ENCODE measurements at regions not wholly inside any gene's neighbourhood (a gene's known extent, or its start where the extent isn't known, plus 50 kb on each side); places are given as distances from the start of the nearest gene placed in this dataset.

- Histone ChIP-seq H3K4me1 (ENCODE audit: control insufficient read depth, insufficient read depth, low read depth, low read length) (no peaks in the 10 kb centered on the region), H3K36me3 (ENCODE audit: control insufficient read depth in 1 of 2, insufficient read depth in 2 of 2, low read depth in 1 of 2, low read length in 2 of 2) (no peaks in the 10 kb centered on the region), H3K27me3 (ENCODE audit: control insufficient read depth in 1 of 2, insufficient read depth in 1 of 2, low read length in 2 of 2) (peaks cover 0 to 3% of the 10 kb centered on the region in 2 experiments), H3K9me3 (ENCODE audit: control insufficient read depth, low read length) (no peaks in the 10 kb centered on the region), H3K23ac (ENCODE audit: low read length in 2 of 2) (no peak overlapping the region), H2BK12ac (ENCODE audit: low read length in 2 of 2) (no peak overlapping the region), H3K18ac (ENCODE audit: low read depth in 1 of 2, low read length in 2 of 2) (no peak overlapping the region), H2AFZ (ENCODE audit: low read depth, low read length) (no peak overlapping the region), H2BK5ac (ENCODE audit: low read depth, low read length, poor library complexity, severe bottlenecking) (no peak overlapping the region), H3K9ac (ENCODE audit: low read length) (no peak overlapping the region), H2BK15ac (ENCODE audit: low read depth, poor library complexity, severe bottlenecking) (no peak overlapping the region), H4K91ac (ENCODE audit: low read length) (no peak overlapping the region), H3K79me1 (replicated peaks; ENCODE audit: low read length, poor library complexity, severe bottlenecking) (no peaks in the 10 kb centered on the region), H3K4me2 (ENCODE audit: low read length, poor library complexity, severe bottlenecking) (no peak overlapping the region), H3K4ac (ENCODE audit: low read depth in 1 of 2, low read length in 2 of 2) (no peak overlapping the region), H3K14ac (ENCODE audit: low read length in 2 of 2) (no peak overlapping the region), H2BK120ac (ENCODE audit: low read depth, low read length) (no peak overlapping the region), H3K4me3 (ENCODE audit: insufficient read depth in 1 of 2, low read depth in 1 of 2, low read length in 2 of 2) (no peak overlapping the region), H3K27ac (ENCODE audit: low read length, poor library complexity, severe bottlenecking) (no peak overlapping the region), H2AK5ac (ENCODE audit: low read length, severe bottlenecking) (no peak overlapping the region), H4K8ac (ENCODE audit: low read length) (no peak overlapping the region)
- WGBS, result 61% methylated on average over 3 of the region's 5 CpGs
- DNase-seq, result no peak
These were observed 83.1 kb upstream of the PLCL2 start for GRCh38 chr3:16801698-16802097.

GRCh38 chr3:16802389-16802788 is 82.4 kb upstream of the PLCL2 start:
- no peak for DNase-seq
- no peaks in the 10 kb centered on the region for H3K36me3 ChIP-seq (ENCODE audit: control insufficient read depth in 1 of 2, insufficient read depth in 2 of 2, low read depth in 1 of 2, low read length in 2 of 2)
- no peak overlapping the region for H2AK5ac ChIP-seq (ENCODE audit: low read length, severe bottlenecking)
- no peak overlapping the region for H3K23ac ChIP-seq (ENCODE audit: low read length in 2 of 2)
- H4K8ac ChIP-seq (ENCODE audit: low read length), result no peak overlapping the region
- no peak overlapping the region for H3K27ac ChIP-seq (ENCODE audit: low read length, poor library complexity, severe bottlenecking)
- H2BK12ac ChIP-seq (ENCODE audit: low read length in 2 of 2), result no peak overlapping the region
- 72% methylated on average over 3 of the region's 3 CpGs for WGBS
- H3K4me2 ChIP-seq (ENCODE audit: low read length, poor library complexity, severe bottlenecking), result no peak overlapping the region
- no peaks in the 10 kb centered on the region for H3K79me1 ChIP-seq (replicated peaks; ENCODE audit: low read length, poor library complexity, severe bottlenecking)
- no peaks in the 10 kb centered on the region for H3K9me3 ChIP-seq (ENCODE audit: control insufficient read depth, low read length)
- no peaks in the 10 kb centered on the region for H3K4me1 ChIP-seq (ENCODE audit: control insufficient read depth, insufficient read depth, low read depth, low read length)
- no peak overlapping the region for H3K18ac ChIP-seq (ENCODE audit: low read depth in 1 of 2, low read length in 2 of 2)
- H3K14ac ChIP-seq (ENCODE audit: low read length in 2 of 2), result no peak overlapping the region
- H2BK5ac ChIP-seq (ENCODE audit: low read depth, low read length, poor library complexity, severe bottlenecking), result no peak overlapping the region
- H4K91ac ChIP-seq (ENCODE audit: low read length), result no peak overlapping the region
- no peak overlapping the region for H3K4ac ChIP-seq (ENCODE audit: low read depth in 1 of 2, low read length in 2 of 2)
- no peak overlapping the region for H2AFZ ChIP-seq (ENCODE audit: low read depth, low read length)
- no peak overlapping the region for H2BK120ac ChIP-seq (ENCODE audit: low read depth, low read length)
- no peak overlapping the region for H3K9ac ChIP-seq (ENCODE audit: low read length)
- H3K27me3 ChIP-seq (ENCODE audit: control insufficient read depth in 1 of 2, insufficient read depth in 1 of 2, low read length in 2 of 2), result peaks cover 0 to 3% of the 10 kb centered on the region in 2 experiments
- H3K4me3 ChIP-seq (ENCODE audit: insufficient read depth in 1 of 2, low read depth in 1 of 2, low read length in 2 of 2), result no peak overlapping the region
- no peak overlapping the region for H2BK15ac ChIP-seq (ENCODE audit: low read depth, poor library complexity, severe bottlenecking)

- no peak overlapping the region for H2AFZ ChIP-seq (ENCODE audit: low read depth, low read length)
- H3K36me3 ChIP-seq (ENCODE audit: control insufficient read depth in 1 of 2, insufficient read depth in 2 of 2, low read depth in 1 of 2, low read length in 2 of 2), result no peaks in the 10 kb centered on the region
- no peak overlapping the region for H3K23ac ChIP-seq (ENCODE audit: low read length in 2 of 2)
These were observed 81.7 kb upstream of the PLCL2 start for GRCh38 chr3:16803019-16803418.

GRCh38 chr3:16807391-16807790 is 77.4 kb upstream of the PLCL2 start:
- Histone ChIP-seq H3K23ac (ENCODE audit: low read length in 2 of 2) (no peak overlapping the region), H3K4me2 (ENCODE audit: low read length, poor library complexity, severe bottlenecking) (no peak overlapping the region), H2AFZ (ENCODE audit: low read depth, low read length) (no peak overlapping the region), H3K36me3 (ENCODE audit: control insufficient read depth in 1 of 2, insufficient read depth in 2 of 2, low read depth in 1 of 2, low read length in 2 of 2) (no peaks in the 10 kb centered on the region), H3K4me3 (ENCODE audit: insufficient read depth in 1 of 2, low read depth in 1 of 2, low read length in 2 of 2) (no peak overlapping the region), H2AK5ac (ENCODE audit: low read length, severe bottlenecking) (no peak overlapping the region), H2BK5ac (ENCODE audit: low read depth, low read length, poor library complexity, severe bottlenecking) (no peak overlapping the region), H2BK12ac (ENCODE audit: low read length in 2 of 2) (no peak overlapping the region), H3K79me1 (replicated peaks; ENCODE audit: low read length, poor library complexity, severe bottlenecking) (no peaks in the 10 kb centered on the region), H2BK15ac (ENCODE audit: low read depth, poor library complexity, severe bottlenecking) (no peak overlapping the region), H3K9ac (ENCODE audit: low read length) (peak overlapping the region; percentile 63), H3K27ac (ENCODE audit: low read length, poor library complexity, severe bottlenecking) (no peak overlapping the region), H3K9me3 (ENCODE audit: control insufficient read depth, low read length) (no peaks in the 10 kb centered on the region), H4K8ac (ENCODE audit: low read length) (no peak overlapping the region), H3K18ac (ENCODE audit: low read depth in 1 of 2, low read length in 2 of 2) (no peak overlapping the region), H2BK120ac (ENCODE audit: low read depth, low read length) (no peak overlapping the region), H3K4me1 (ENCODE audit: control insufficient read depth, insufficient read depth, low read depth, low read length) (no peaks in the 10 kb centered on the region), H3K4ac (ENCODE audit: low read depth in 1 of 2, low read length in 2 of 2) (no peak overlapping the region), H4K91ac (ENCODE audit: low read length) (no peak overlapping the region), H3K27me3 (ENCODE audit: control insufficient read depth in 1 of 2, insufficient read depth in 1 of 2, low read length in 2 of 2) (peaks cover 0 to 6% of the 10 kb centered on the region in 2 experiments), H3K14ac (ENCODE audit: low read length in 2 of 2) (no peak overlapping the region)
- DNase-seq, result no peak
- whole genome bisulfite sequencing, result 87% methylated on average over 6 of the region's 6 CpGs

More at GRCh38 chr3:16803019-16803418, 81.7 kb upstream of the PLCL2 start:
- no peak overlapping the region for H3K18ac ChIP-seq (ENCODE audit: low read depth in 1 of 2, low read length in 2 of 2)
- no peak overlapping the region for H3K4ac ChIP-seq (ENCODE audit: low read depth in 1 of 2, low read length in 2 of 2)
- DNase-seq, result no peak
- no peak overlapping the region for H2AK5ac ChIP-seq (ENCODE audit: low read length, severe bottlenecking)
- no peak overlapping the region for H2BK12ac ChIP-seq (ENCODE audit: low read length in 2 of 2)
- H3K9me3 ChIP-seq (ENCODE audit: control insufficient read depth, low read length), result no peaks in the 10 kb centered on the region
- H3K14ac ChIP-seq (ENCODE audit: low read length in 2 of 2), result no peak overlapping the region
- H3K27me3 ChIP-seq (ENCODE audit: control insufficient read depth in 1 of 2, insufficient read depth in 1 of 2, low read length in 2 of 2), result peaks cover 0 to 3% of the 10 kb centered on the region in 2 experiments
- no peak overlapping the region for H4K91ac ChIP-seq (ENCODE audit: low read length)
- no peak overlapping the region for H3K4me3 ChIP-seq (ENCODE audit: insufficient read depth in 1 of 2, low read depth in 1 of 2, low read length in 2 of 2)
- H4K8ac ChIP-seq (ENCODE audit: low read length), result no peak overlapping the region
- no peaks in the 10 kb centered on the region for H3K4me1 ChIP-seq (ENCODE audit: control insufficient read depth, insufficient read depth, low read depth, low read length)
- no peak overlapping the region for H3K9ac ChIP-seq (ENCODE audit: low read length)
- H2BK5ac ChIP-seq (ENCODE audit: low read depth, low read length, poor library complexity, severe bottlenecking), result no peak overlapping the region
- no peaks in the 10 kb centered on the region for H3K79me1 ChIP-seq (replicated peaks; ENCODE audit: low read length, poor library complexity, severe bottlenecking)
- H2BK120ac ChIP-seq (ENCODE audit: low read depth, low read length), result no peak overlapping the region
- no peak overlapping the region for H3K4me2 ChIP-seq (ENCODE audit: low read length, poor library complexity, severe bottlenecking)
- 75% methylated on average over 4 of the region's 4 CpGs for whole genome bisulfite sequencing
- no peak overlapping the region for H2BK15ac ChIP-seq (ENCODE audit: low read depth, poor library complexity, severe bottlenecking)
- H3K27ac ChIP-seq (ENCODE audit: low read length, poor library complexity, severe bottlenecking), result no peak overlapping the region

All from mesenchymal stem cell (in vitro differentiated cells and primary cell).